NCI-H2227 (cell line): ENCODE measurements at regions not wholly inside any gene's neighbourhood (a gene's known extent, or its start where the extent isn't known, plus 50 kb on each side); places are given as distances from the start of the nearest gene placed in this dataset.
"Not testable (repeated sequence)": the region's sequence is repeated elsewhere in the genome, so short reads cannot be mapped to it uniquely, and the experiment has no call there.

Experiments
- DNase-seq: peaks from one replicate; lab custom pipeline; 2025; ENCODE audit not compliant: unreplicated experiment; lab: John Stamatoyannopoulos, UW

DNA sequence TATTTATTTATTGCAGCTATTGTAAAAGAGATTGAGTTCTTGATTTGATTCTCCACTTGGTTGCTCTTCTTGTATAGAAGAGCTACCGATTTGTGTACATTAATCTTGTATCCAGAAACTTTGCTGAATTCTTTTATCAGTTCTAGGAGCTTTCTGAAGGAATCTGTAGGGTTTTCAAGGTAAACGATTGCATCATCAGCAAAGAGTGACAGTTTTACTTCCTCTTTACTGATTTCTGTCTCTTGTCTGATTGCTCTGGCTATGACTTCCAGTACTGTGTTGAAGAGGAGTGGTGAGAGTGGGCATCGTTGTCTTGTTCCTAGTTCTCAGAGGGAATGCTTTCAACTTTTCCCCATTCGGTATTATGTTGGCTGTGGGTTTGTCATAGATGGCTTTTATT is 103.1 kb downstream of the CAPZA3 start:
- not testable (repeated sequence) for DNase-seq

- DNase-seq, result no peak
Observed at GRCh38 chr12:18849080-18849479, 111.2 kb downstream of the CAPZA3 start.

DNA sequence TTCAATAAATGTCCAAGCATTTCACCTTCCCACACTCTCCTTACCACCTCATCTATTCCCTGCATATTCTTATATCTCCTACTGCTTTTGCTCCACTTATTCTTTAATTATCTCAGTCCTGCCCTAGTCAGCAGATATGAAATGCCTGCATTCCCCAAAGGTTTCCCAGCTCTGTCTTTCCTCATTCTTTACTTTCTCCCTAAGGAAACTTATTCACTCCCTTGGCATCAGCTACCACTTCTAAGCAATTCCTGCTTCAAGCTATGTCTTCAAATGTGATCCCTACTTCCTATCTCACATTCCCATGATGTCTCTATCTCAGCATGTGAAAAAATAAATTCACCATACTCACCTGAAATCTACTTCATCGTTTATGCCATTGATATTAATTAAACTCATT is 111.8 kb downstream of the CAPZA3 start:
- DNase-seq, result no peak

GRCh38 chr12:18850752-18851151 is 112.8 kb downstream of the CAPZA3 start:
- no peak for DNase-seq

GRCh38 chr12:18851271-18851670 is 113.4 kb downstream of the CAPZA3 start:
- DNase-seq, result no peak

DNA sequence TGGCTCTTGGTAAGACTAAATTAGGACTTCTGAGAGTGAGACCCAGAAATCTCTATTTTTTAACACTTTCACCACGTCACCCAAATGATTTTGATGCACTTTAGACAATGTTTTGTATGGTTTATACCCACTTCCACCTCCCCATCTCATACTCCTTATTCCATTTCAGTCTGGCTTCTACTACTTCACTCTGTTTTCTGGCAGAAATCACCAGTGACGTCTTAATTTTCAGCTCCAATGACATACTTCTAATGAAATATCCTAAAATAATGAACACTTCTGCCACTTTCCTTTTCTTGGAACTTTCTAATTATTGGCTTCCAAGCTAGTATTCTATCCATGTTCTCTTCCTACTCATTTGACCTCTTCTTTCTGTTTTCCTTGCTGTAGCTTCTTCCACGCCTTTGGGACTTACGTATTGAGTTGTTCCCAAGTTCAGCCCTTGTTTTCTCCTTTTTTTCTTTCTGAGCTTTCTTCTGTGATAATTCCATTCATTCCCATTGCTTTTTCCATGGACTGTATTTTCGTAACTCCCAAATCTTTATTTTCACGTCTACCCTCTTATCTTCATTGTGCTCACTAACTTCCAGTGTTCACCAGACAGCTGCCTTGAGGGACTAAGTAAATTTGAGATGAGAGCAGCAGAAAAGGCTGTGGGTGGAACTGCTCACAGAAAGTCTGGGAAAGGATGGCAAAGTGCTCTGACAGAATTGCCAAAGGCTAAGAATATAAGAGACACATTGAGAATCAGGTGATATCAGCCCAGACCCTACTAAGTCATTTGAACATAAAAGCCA is 115.8 kb downstream of the CAPZA3 start:
- no peak for DNase-seq

GRCh38 chr12:18857656-18858055 is 119.7 kb downstream of the CAPZA3 start:
- DNase-seq, result no peak

DNA sequence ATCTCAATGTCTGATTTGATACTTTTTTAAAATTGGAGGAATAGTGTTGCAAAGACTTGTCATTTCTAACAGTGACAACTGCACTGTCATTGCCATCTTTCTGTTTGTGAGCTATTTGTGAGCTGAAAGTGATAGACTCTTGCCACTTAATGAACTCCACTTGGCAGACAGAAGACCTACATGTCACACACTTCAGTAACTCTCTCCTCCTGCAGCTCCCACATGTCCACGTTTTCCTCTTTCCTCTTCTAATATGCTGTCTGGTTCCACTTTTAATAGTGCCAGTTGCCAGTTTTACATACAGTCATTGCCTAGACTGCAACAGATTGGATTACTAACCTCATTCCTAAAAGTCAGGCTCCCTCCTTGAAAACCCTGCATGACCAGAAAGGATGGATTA is 121.5 kb downstream of the CAPZA3 start:
- DNase-seq, result no peak

DNA sequence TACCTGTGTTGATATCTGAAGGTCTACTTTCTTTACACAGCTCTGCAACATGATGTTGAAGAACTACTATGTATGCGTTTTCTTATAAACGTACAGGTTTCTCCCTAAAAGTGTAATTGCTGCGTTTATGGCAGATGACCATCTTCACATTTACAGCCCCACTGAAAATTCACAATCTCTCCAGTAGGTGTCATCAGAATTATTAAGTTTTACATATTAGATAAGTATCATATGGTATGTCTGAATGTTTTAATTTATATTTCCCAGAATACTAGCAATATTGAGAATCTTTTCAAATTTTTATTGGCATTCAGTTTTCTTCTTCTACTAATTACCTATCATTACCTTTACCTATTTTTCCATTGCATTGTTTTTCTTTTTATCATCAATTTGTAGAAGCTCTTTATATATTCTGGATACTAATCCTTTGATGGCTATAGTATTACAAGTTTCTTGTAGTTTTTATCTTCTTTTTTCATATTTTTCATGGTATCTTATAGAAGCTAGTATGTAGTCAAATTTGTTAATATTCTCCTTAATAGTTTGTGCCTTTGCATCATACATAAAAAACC is 123.5 kb downstream of the CAPZA3 start:
- no peak for DNase-seq

DNA sequence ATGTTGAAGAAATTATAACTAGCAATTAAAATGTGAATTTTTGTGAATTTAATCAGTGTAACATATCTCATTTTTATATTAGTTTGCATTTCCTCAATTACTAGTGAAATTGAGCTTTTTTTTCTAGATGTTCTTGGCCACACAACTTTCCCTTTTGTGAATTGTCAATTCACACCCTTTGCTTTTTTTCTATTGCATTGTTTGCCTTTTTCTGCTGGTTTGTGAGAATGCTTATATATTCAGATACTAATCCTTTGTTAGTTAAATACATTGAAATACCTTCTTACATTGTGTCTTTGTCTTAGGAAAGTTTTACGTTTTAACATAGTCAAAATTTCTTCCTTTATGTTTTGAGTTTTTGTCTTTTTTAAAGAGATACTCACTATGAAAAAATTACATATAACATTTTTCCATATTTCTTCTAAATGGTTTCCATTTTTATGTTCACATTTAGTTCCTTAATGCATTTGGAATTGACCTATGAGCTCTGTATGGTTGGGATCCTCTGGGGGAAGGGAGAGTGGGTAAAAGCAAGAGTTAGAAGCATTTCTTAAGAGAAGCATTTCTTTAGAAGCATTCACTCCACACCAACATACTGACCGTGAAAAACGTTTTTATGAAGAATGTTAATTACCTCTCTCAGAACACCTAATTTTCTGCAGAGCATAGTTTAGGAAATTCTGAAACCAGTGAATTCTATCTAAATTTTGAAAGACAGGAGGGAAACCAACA is 126.0 kb downstream of the CAPZA3 start:
- no peak for DNase-seq

DNA sequence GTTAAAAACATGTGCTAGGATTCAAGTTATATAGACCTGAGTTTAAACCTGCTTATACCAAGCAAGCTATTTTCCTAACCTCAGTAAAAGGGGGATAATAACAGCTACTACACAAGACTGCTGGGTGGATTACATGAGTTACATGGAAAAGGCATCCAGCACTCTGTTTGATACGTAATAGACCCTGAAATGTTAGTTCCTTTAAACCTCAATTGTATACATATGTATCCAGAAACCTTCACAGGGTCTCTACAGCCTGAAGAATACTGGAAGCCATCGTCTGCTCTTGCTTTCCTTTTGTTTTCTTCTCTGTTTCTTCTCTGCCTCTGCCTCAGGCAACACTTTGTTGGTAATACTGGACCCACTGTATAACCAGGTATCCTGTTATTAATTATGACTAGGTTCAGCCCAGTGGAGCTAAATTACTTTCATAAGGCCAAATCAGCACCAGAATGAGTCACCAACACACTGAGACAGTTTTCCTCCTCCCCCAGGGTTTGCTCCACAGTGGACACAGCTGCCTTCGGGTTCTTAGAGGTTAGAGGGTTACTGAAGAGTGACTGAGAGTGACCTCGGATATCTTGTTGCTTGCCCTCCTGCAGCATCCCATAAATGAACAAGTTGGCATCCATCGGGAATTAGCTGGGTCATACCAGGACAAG is 127.1 kb downstream of the CAPZA3 start:
- DNase-seq, result no peak

DNA sequence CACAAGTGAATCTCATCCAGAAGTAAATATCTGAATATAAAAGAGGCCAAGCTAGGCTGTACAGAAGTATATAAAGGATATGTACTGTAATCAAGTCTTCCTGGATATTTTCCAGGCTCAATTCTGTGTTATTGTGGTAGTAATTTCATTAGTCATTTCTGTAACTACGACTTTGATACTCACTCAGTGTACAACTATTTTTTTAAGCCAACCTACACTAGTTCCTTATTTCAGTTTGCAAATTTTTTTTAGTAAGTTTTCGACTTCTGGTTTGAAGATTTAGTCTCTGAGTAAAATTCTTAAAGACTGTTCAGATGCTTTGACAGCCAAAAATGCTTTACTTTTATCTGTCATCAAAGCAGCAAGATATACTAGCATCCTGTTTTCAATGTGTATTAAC is 130.8 kb downstream of the CAPZA3 start:
- DNase-seq, result no peak

DNA sequence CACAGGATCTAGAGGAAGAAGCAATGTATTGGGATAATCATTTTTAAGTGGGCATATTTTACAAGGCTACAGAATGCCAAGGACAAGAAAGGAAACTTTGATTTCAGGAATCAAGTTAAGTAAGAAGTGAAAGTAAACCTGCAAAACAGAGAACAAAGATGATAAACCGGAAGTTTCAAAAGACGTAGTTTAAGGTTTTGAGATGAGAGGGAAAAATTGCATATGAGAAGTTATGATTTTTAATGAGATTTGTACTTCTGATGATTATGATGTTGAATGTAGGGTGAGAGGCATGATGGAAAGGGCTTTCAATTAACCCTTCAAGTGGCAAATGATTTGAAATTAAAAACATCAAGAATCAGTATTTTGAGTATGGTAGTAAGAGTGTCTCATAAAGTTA is 134.9 kb downstream of the CAPZA3 start:
- no peak for DNase-seq

GRCh38 chr12:18878676-18879180 is 140.8 kb downstream of the CAPZA3 start:
- no peak for DNase-seq

- no peak for DNase-seq
Observed at GRCh38 chr12:18882690-18883089, 144.8 kb downstream of the CAPZA3 start.

DNA sequence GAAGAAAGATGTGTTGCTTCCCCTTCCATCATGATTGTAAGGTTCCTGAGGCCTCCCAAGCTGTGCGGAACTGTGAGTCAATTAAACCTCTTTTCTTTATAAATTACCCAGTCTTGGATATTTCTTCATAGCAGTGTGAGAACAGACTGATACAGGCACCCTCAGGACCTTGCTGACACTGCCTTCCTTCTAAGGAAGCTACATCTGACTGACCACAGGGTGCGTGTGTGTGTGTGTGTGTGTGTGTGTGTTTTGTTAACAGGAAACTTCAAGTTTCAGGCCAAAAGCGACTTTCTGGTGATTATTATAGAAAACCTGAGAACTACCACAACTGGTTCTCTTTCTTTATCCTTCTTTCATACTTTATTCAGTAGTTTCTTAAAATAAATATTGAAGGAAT is 149.0 kb downstream of the CAPZA3 start:
- DNase-seq, result no peak

DNA sequence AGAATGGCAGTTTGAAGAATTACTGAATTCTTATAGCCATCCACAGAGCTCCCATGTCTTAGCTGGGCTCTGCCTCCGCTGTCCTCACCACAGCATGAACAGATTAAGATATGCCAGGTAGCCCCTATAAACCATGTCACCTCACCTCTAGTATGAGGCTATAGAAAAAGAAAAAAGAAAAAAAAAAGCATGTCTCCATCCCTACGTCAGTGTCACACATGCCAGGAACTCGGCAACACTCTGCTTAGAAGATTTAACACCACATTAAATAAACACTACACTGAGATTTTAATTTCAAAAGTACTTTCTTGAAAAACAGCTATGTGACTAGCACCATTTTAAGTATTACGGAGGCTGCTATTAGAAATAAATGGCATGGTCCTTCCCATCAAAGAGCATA is 149.4 kb downstream of the CAPZA3 start:
- no peak for DNase-seq

- DNase-seq, result peak; percentile 73
Observed at GRCh38 chr12:18888047-18888446, 150.1 kb downstream of the CAPZA3 start.

GRCh38 chr12:18890621-18891020 is 152.7 kb downstream of the CAPZA3 start:
- not testable (repeated sequence) for DNase-seq

DNA sequence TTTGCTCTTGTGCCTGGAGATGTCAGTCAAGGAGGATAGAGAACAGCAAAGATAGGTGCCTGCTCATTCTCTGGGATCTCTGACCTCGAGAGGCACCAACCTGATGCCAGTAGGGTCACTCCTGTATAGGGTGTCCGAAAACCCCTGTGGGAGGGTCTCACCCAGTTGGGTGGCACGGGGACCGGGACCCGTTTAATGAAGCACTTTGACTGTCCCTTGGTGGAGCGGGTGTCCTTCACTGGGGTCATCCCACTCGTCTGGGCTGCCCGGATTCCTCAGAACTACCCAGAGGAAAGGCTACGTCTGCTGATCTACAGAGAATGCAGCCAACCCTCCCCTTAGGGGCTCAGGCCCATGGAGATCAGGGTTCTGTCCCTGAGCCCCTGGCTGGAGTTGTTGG is 157.6 kb downstream of the CAPZA3 start:
- no peak for DNase-seq

DNA sequence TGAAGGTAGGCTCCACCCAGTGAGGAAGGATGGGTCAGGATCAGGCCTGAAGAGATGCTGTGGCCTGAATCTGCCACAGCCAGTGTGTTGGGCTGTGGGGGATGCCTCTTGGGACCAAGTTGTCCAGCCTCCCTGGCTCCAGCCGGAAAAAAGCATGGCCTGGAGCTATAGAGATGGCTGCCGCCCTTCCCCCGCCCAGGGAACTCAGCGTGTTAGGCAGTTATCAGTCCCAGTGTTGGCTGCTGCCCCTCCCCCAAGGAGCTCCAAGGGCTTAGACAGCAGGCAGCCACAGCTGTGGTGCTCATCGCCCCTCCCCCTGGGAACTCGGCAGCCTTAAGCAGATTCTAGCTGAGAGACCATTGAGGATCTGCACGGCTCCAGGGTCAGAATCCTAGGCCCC is 158.0 kb downstream of the CAPZA3 start:
- peak; percentile 32 for DNase-seq
